Activated CD4-positive, alpha-beta memory T cell treated with anti-CD3 and anti-CD28 coated beads, Interleukin-2, amount 10 ng/mL, durations not matched to agents 7 days and 5 days (primary cell): ENCODE measurements at regions not wholly inside any gene's neighbourhood (a gene's known extent, or its start where the extent isn't known, plus 50 kb on each side); places are given as distances from the start of the nearest gene placed in this dataset.

Experiments used
- CTCF ChIA-PET: fragments of 350-600 bp; sonication (Branson Sonifier 250); formaldehyde crosslinking; loops from one replicate; lab custom pipeline; 2021; ENCODE audit warnings: antibody characterized with exemption, inconsistent platforms; lab: Charles Lee
- POLR2A ChIA-PET: fragments of 350-600 bp; sonication (Branson Sonifier 250); formaldehyde crosslinking; loops from one replicate; lab custom pipeline; 2021; ENCODE audit warnings: antibody characterized with exemption; lab: Charles Lee
- DNase-seq: peaks from one replicate; pipeline ENCODE4 v3.0.0-alpha.2; 2020
- H3K27ac Mint-ChIP-seq: one replicate; pipeline ENCODE4 v1.8.0; 2021; ENCODE audit warnings: mild to moderate bottlenecking, mixed read lengths
- H3K27me3 Mint-ChIP-seq: one replicate; pipeline ENCODE4 v1.8.0; 2021; ENCODE audit warnings: mixed read lengths
- H3K36me3 Mint-ChIP-seq: one replicate; pipeline ENCODE4 v1.8.0; 2021; ENCODE audit warnings: low read depth, mixed read lengths
- H3K4me1 Mint-ChIP-seq: one replicate; pipeline ENCODE4 v1.8.0; 2021; ENCODE audit warnings: mixed read lengths
- H3K4me3 Mint-ChIP-seq: one replicate; pipeline ENCODE4 v1.8.0; 2021; ENCODE audit warnings: mild to moderate bottlenecking, mixed read lengths
- H3K9me3 Mint-ChIP-seq: one replicate; pipeline ENCODE4 v1.8.0; 2021; ENCODE audit warnings: mixed read lengths

- ChIA-PET CTCF (interaction anchor here (1.2 to 1.7 kb wide), 5 partner anchors 22 to 50 kb away, joined by 3 to 6 read pairs (median 4); no protein-coding TSS in a partner anchor), POLR2A (no interaction called here)
- H3K27me3 Mint-ChIP-seq: peaks cover 20% of the 10 kb centered on the region
These were observed 50.3 kb upstream of the ATP11A start for GRCh38 chr13:112639521-112639920.

GRCh38 chr13:112638919-112639318, 50.9 kb upstream of the ATP11A start:
- CTCF ChIA-PET: interaction anchor here (1.3 kb wide), 1 partner anchor 33 kb away, joined by 3 read pairs; no protein-coding TSS in a partner anchor
- no peak overlapping the region for H3K4me3 Mint-ChIP-seq
- H3K27ac Mint-ChIP-seq: no peak overlapping the region
- H3K4me1 Mint-ChIP-seq: peaks cover 6% of the 10 kb centered on the region
- no peak for DNase-seq
- POLR2A ChIA-PET: no interaction called here
- H3K9me3 Mint-ChIP-seq: no peaks in the 10 kb centered on the region
- H3K36me3 Mint-ChIP-seq: no peaks in the 10 kb centered on the region
- H3K27me3 Mint-ChIP-seq: peaks cover 20% of the 10 kb centered on the region

More at GRCh38 chr13:112639521-112639920, 50.3 kb upstream of the ATP11A start:
- Mint-ChIP-seq H3K27ac (no peak overlapping the region), H3K4me3 (no peak overlapping the region), H3K9me3 (no peaks in the 10 kb centered on the region), H3K36me3 (no peaks in the 10 kb centered on the region), H3K4me1 (peaks cover 6% of the 10 kb centered on the region)
- no peak for DNase-seq

GRCh38 chr13:112638157-112638750, 50.3 kb upstream of the TUBGCP3 start:
- Mint-ChIP-seq H3K4me1 (peaks cover 6% of the 10 kb centered on the region), H3K9me3 (no peaks in the 10 kb centered on the region), H3K27me3 (peaks cover 20% of the 10 kb centered on the region), H3K4me3 (no peak overlapping the region), H3K36me3 (no peaks in the 10 kb centered on the region), H3K27ac (no peak overlapping the region)
- no peak for DNase-seq
- POLR2A ChIA-PET: no interaction called here
- CTCF ChIA-PET: no interaction called here
